Panc1 (cell line): ENCODE measurements at regions not wholly inside any gene's neighbourhood (a gene's known extent, or its start where the extent isn't known, plus 50 kb on each side); places are given as distances from the start of the nearest gene placed in this dataset.

Experiments used
- CTCF ChIP-seq: fragments of 450-650 bp; IDR thresholded peaks from 2 replicates; pipeline ENCODE4 v1.5.1; 2017; ENCODE audit warnings: mild to moderate bottlenecking
- REST ChIP-seq, 2 experiments: IDR thresholded peaks; 2 replicates each; pipeline ENCODE4 v1.6.1; 2011 to 2012; ENCODE audit warnings: low read depth in 2 of 2, control low read depth in 1 of 2, low read length in 1 of 2, mild to moderate bottlenecking in 1 of 2, moderate library complexity in 1 of 2; ENCODE audit not compliant: insufficient read depth in 1 of 2
- SIN3A ChIP-seq: IDR thresholded peaks from 2 replicates; pipeline ENCODE4 v1.6.1; 2012; ENCODE audit warnings: low read depth, mild to moderate bottlenecking, low read length, moderate library complexity, borderline replicate concordance; ENCODE audit not compliant: insufficient read depth

GRCh38 chr6:139647841-139648240 is 273.4 kb upstream of the CITED2 start:
- no peak for TF ChIP-seq REST (IDR thresholded peaks at IDR 0.05; ENCODE audit: insufficient read depth in 1 of 2, low read depth in 2 of 2, low read length in 1 of 2)
- no peak for TF ChIP-seq CTCF
- TF ChIP-seq SIN3A: no peak
